ENCODE measurements at regions not wholly inside any gene's neighbourhood (a gene's known extent, or its start where the extent isn't known, plus 50 kb on each side); places are given as distances from the start of the nearest gene placed in this dataset.

DNA sequence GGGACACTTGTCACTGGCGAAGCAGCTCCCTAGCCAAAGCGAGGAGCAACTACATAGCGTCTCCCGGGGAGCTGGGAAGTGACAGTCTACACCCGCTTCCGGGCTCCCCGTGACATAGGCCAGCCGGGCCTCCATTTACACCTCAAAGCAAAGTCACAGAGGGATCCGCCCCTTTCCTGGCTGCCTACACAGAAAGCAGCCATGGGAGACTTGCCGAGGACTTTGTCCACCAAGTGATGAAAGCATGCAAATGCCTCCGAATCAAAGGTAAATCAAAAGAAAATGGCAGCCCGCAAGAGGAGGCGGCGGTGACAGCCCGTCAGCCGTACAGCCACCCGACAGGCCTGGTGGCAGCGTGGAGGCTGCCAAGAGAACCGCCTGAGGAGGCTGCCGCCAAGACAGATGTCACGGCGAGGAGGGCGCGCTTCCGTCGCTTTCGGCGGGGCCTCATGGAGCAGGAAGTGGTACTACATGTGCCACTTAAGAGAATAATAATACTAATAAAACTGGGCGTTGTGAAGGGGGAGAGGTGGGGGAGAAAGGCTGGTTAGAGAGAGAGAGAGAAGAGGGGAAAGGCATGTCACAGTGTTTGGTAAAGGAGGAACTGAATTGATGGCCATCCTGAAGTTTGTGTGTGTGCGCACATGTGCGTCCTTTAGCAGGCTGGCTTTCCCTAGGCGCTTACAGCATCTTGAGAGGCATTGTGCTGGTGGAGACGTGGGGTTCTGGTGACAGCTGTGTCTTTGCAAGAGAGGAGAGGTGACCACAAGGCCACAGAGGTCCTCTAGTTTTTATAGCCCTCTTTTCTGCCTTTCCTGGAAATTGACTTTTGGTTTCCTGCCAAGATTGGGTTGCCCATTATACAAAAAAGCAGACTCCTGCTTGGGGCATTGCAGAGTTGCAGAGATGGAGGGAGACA, 661.7 kb downstream of the VRK1 start:
- H3K27ac ChIP-seq = no peak overlapping the region
- no peak for TF ChIP-seq ZFX (IDR thresholded peaks at IDR 0.05; ENCODE audit: borderline replicate concordance)
- TF ChIP-seq, protein P1, sequence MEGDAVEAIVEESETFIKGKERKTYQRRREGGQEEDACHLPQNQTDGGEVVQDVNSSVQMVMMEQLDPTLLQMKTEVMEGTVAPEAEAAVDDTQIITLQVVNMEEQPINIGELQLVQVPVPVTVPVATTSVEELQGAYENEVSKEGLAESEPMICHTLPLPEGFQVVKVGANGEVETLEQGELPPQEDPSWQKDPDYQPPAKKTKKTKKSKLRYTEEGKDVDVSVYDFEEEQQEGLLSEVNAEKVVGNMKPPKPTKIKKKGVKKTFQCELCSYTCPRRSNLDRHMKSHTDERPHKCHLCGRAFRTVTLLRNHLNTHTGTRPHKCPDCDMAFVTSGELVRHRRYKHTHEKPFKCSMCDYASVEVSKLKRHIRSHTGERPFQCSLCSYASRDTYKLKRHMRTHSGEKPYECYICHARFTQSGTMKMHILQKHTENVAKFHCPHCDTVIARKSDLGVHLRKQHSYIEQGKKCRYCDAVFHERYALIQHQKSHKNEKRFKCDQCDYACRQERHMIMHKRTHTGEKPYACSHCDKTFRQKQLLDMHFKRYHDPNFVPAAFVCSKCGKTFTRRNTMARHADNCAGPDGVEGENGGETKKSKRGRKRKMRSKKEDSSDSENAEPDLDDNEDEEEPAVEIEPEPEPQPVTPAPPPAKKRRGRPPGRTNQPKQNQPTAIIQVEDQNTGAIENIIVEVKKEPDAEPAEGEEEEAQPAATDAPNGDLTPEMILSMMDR (IDR thresholded peaks at IDR 0.05) = no peak

DNA sequence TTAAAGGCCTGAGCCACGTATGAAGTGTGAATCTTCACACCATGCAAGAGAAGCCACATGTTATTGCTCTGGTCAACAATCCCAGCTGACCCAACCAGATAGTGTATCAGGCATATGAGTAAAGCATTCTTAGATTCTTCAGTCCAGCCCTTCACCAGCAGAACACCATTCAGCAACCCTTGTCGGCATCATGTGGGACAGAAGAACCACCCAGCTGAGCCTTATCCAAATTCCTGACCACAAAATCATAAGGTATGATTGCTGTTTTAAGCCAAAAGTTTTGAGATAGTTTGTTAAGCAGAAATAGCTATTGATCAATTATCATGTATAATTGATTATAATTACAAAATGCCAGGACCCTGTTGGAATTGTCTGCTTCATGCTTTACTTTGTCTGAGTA, 664.9 kb downstream of the VRK1 start:
- no peak for TF ChIP-seq ZFX (IDR thresholded peaks at IDR 0.05; ENCODE audit: borderline replicate concordance)
- TF ChIP-seq, protein P1 (IDR thresholded peaks at IDR 0.05) = no peak
- no peak overlapping the region for H3K27ac ChIP-seq

DNA sequence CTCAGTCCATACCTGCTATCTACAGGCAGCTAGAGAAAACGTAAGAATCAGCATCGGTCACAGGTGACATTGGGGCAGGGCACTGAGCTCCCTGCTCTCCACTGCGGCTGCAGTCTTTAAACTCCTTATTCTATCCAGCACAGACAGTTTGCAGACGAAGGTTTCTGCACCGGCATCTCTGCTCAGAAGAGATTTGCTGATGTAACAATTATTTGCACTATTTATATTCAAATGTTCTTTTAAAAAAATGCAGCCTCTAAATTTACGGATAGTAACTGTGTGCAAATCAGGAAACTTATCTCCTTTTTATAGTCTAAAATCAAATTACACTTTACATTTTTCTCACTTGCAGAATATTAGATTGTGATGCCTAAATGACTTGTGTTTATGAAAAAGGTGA, 671.0 kb downstream of the VRK1 start:
- no peak for TF ChIP-seq ZFX (IDR thresholded peaks at IDR 0.05; ENCODE audit: borderline replicate concordance)
- TF ChIP-seq, protein P1 (IDR thresholded peaks at IDR 0.05) = no peak
- H3K27ac ChIP-seq = no peak overlapping the region

DNA sequence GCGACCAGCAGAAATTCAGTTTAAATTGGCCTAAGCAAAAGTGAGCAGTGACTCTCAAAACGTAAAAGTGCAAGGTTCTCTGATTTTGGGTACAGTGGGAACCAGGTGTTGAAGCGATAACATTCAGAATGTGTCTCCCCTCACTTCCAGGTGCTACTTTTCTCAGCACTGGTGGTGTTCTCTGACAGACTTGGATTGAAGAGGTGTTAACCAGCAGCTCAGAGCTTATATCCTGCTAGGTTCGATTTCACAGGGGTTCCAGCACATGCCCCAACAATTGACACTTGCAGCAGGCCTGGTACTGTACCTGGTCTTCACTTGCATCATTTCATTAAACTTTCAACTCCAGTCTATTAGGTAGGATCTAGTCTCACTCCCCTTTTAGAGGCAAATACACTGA, 680.2 kb downstream of the VRK1 start:
- TF ChIP-seq ZFX (IDR thresholded peaks at IDR 0.05; ENCODE audit: borderline replicate concordance) = no peak
- TF ChIP-seq, protein P1 (IDR thresholded peaks at IDR 0.05) = no peak

DNA sequence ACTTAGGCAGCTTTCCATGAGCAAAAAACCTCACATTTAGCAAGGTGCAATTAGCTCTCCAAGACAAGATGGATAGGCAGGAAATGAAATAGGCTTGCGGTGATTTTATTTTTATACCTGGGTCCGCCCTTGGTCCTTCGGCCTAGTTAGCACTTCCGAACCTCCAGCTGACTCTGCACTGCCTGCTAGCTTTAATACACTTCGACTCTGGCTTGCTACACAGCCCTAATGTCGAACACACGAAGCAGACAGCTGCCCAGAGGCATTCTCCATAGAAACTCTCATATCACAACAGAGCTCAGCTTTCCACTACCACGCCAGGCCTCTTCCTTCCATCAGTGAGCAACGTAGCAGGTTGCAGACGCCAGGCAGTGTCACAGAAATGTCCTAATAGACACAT, 688.0 kb downstream of the VRK1 start:
- no peak overlapping the region for H3K27ac ChIP-seq
- TF ChIP-seq, protein P1 (IDR thresholded peaks at IDR 0.05) = no peak
- no peak for TF ChIP-seq ZFX (IDR thresholded peaks at IDR 0.05; ENCODE audit: borderline replicate concordance)

More for the DNA sequence above, 680.2 kb downstream of the VRK1 start:
- no peak overlapping the region for H3K27ac ChIP-seq

DNA sequence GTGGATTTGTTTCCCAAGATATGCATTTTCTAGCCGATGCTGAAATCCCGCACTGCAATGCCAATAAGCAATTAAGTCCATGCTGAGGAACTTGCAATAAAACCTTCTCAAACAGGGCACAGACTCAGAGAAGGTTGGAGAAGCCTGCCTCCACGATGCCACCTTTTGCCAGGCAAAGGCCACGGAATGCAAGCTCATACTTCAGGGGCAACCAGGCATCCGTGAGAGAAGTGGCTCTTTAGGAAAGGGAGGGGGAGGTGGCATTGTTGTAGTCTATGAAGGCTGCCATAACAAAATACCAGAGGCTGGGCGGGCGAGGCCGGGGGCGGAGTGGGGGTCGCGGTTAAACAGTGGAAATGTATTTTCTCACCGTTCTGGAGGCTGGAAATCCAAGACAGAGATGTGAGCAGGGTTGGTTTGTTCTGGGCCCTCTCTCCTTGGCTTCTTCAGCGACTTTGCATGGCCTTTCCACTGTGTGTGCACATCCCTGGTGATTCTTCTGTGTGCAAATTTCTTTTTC, 689.5 kb downstream of the VRK1 start:
- TF ChIP-seq, protein P1 (IDR thresholded peaks at IDR 0.05) = no peak
- no peak overlapping the region for H3K27ac ChIP-seq

DNA sequence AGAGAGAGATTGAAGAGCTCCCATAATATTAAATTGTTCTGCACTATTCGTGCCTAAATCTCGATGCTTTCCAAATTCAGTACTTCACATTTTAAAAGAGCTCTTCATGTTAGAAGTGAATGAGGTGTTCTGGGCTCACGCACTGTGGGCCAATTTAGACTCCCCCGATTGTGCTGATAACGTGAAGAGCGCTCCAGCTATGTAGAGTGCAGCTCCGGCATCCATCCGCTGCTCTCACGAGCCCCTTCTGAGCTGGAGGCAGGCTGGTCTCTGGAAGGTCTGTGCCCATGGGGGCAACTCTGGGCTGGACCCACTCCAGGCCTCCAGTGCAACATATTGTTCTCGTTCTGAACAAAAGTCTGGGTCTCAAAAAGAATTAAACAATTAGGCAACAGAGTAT, 692.6 kb downstream of the VRK1 start:
- TF ChIP-seq ZFX (IDR thresholded peaks at IDR 0.05; ENCODE audit: borderline replicate concordance) = no peak
- TF ChIP-seq, protein P1 (IDR thresholded peaks at IDR 0.05) = no peak
- no peak overlapping the region for H3K27ac ChIP-seq
